A549 (cell line): ENCODE measurements at regions not wholly inside any gene's neighbourhood (a gene's known extent, or its start where the extent isn't known, plus 50 kb on each side); places are given as distances from the start of the nearest gene placed in this dataset.
"Not testable (repeated sequence)": the region's sequence is repeated elsewhere in the genome, so short reads cannot be mapped to it uniquely, and the experiment has no call there.

Experiments used
- ATAC-seq, 2 experiments: fragments of 200-7000 bp in 1 of 2; fragments of >200 bp in 1 of 2; cut with Nextera tagmentation in 1 of 2; cut with Tn5 transposase in 1 of 2; 3 replicates each; pipeline versions ENCODE4 v1.8.0 to v1.9.1; 2018 to 2020; ENCODE audit warnings: mild to moderate bottlenecking in 1 of 2, moderate library complexity in 1 of 2
- CTCF ChIA-PET: fragments of 300-600 bp; sonication (Branson Sonifier 250); formaldehyde crosslinking; extraction: SDS; loops from one replicate; lab custom pipeline; 2021; ENCODE audit warnings: antibody characterized with exemption, inconsistent platforms; lab: Yijun Ruan, JAX
- POLR2A ChIA-PET: fragments of 350-600 bp; formaldehyde crosslinking; extraction: SDS; loops from one replicate; lab custom pipeline; 2021; ENCODE audit warnings: antibody characterized with exemption, inconsistent platforms; lab: Yijun Ruan, JAX
- DNase-seq, 2 experiments: peaks; one replicate each; pipeline versions ENCODE4 v3.0.0 to v3.0.0-alpha.2; 2011 to 2016; ENCODE audit warnings: low read depth in 1 of 2, low spot score in 1 of 2
- FAIRE-seq: peaks from 2 replicates; lab custom pipeline; 2011; peaks lifted over from hg19 to GRCh38; lab: Jason Lieb, UNC
- H3K27ac ChIP-seq, 2 experiments: fragments of >200 bp; sonication (Bioruptor Twin); formaldehyde crosslinking; 3 replicates each; pipeline ENCODE4 v1.5.1; 2016 to 2017
- H3K4me1 ChIP-seq: fragments of >200 bp; sonication (Bioruptor Twin); formaldehyde crosslinking; 3 replicates; pipeline ENCODE4 v1.6.1; 2016
- H3K4me2 ChIP-seq: fragments of >200 bp; sonication (Bioruptor Twin); formaldehyde crosslinking; 3 replicates; pipeline ENCODE4 v1.6.1; 2016
- H3K4me3 ChIP-seq: fragments of >200 bp; sonication (Bioruptor Twin); formaldehyde crosslinking; 3 replicates; pipeline ENCODE4 v1.5.1; 2016
- H3K9me3 ChIP-seq: fragments of >200 bp; sonication (Bioruptor Twin); formaldehyde crosslinking; 3 replicates; pipeline ENCODE4 v1.6.1; 2016
- CBX2 ChIP-seq: fragments of 200-600 bp; sonication (generic); IDR thresholded peaks from 2 replicates; pipeline ENCODE4 v1.6.1; 2016; ENCODE audit warnings: low read depth, mild to moderate bottlenecking, borderline replicate concordance
- CEBPB ChIP-seq, 2 experiments: fragments of >200 bp in 1 of 2; sonication (Bioruptor Twin) in 1 of 2; formaldehyde crosslinking in 1 of 2; IDR thresholded peaks; 2 replicates each; pipeline ENCODE4 v1.6.1; 2012 to 2016
- EHF ChIP-seq: fragments of 250-450 bp; sonication (Bioruptor Pico); IDR thresholded peaks from 2 replicates; pipeline ENCODE4 v1.5.0; 2020; ENCODE audit warnings: mild to moderate bottlenecking
- EHMT2 ChIP-seq: fragments of 200-600 bp; sonication (generic); IDR thresholded peaks from 2 replicates; pipeline ENCODE4 v1.6.1; 2016; ENCODE audit warnings: antibody characterized with exemption, low read depth, mild to moderate bottlenecking, moderate library complexity
- EP300 ChIP-seq, 2 experiments: fragments of >200 bp; sonication (Bioruptor Twin); formaldehyde crosslinking; IDR thresholded peaks; 2 replicates in 1 of 2; 3 replicates in 1 of 2; pipeline ENCODE4 v1.6.1; 2016 to 2017
- ESRRA ChIP-seq: fragments of 150-350 bp; IDR thresholded peaks from 2 replicates; pipeline ENCODE4 v1.6.1; 2014; ENCODE audit warnings: mild to moderate bottlenecking, low read length, borderline replicate concordance
- HOXB13 ChIP-seq: fragments of 250-450 bp; sonication (Bioruptor Pico); IDR thresholded peaks from 2 replicates; pipeline ENCODE4 v1.5.0; 2020; ENCODE audit warnings: low read depth, mild to moderate bottlenecking, moderate library complexity
- JUNB ChIP-seq: fragments of >200 bp; sonication (Bioruptor Twin); formaldehyde crosslinking; IDR thresholded peaks from 2 replicates; pipeline ENCODE4 v1.6.1; 2016
- KDM1A ChIP-seq: fragments of 200-600 bp; sonication (generic); IDR thresholded peaks from 2 replicates; pipeline ENCODE4 v1.6.1; 2016; ENCODE audit warnings: low read depth, mild to moderate bottlenecking
- MYC ChIP-seq: IDR thresholded peaks from 2 replicates; pipeline ENCODE4 v1.6.1; 2012; ENCODE audit warnings: mild to moderate bottlenecking, inconsistent platforms, low read length, improper control_type of control experiment, borderline replicate concordance
- NPAS2 ChIP-seq: fragments of 250-450 bp; sonication (Bioruptor Pico); IDR thresholded peaks from 2 replicates; pipeline ENCODE4 v1.8.0; 2022; ENCODE audit warnings: mild to moderate bottlenecking, moderate library complexity, borderline replicate concordance
- NR3C1 ChIP-seq: fragments of >200 bp; sonication (Bioruptor Twin); formaldehyde crosslinking; IDR thresholded peaks from 3 replicates; pipeline ENCODE4 v1.6.1; 2017
- RAD21 ChIP-seq, 2 experiments: fragments of >200 bp in 1 of 2; sonication (Bioruptor Twin) in 1 of 2; formaldehyde crosslinking in 1 of 2; IDR thresholded peaks in 1 of 2; conservative IDR thresholded peaks in 1 of 2; 2 replicates in 1 of 2; 3 replicates in 1 of 2; pipeline ENCODE4 v1.6.1; 2012 to 2018; ENCODE audit warnings: inconsistent platforms in 1 of 2
- SREBF2 ChIP-seq: fragments of 450-650 bp; IDR thresholded peaks from 2 replicates; pipeline ENCODE4 v1.6.1; 2014; ENCODE audit warnings: mild to moderate bottlenecking, moderate library complexity
- TFCP2L1 ChIP-seq: fragments of 250-450 bp; sonication (Bioruptor Pico); IDR thresholded peaks from 2 replicates; pipeline ENCODE4 v1.5.0; 2021; ENCODE audit warnings: mild to moderate bottlenecking
- ZFP36 ChIP-seq: fragments of 450-650 bp; IDR thresholded peaks from 2 replicates; pipeline ENCODE4 v1.6.1; 2014; ENCODE audit warnings: borderline replicate concordance; ENCODE audit not compliant: partially characterized antibody
- ZSCAN20 ChIP-seq: fragments of 250-450 bp; sonication (Bioruptor Pico); IDR thresholded peaks from 2 replicates; pipeline ENCODE4 v1.8.0; 2022; ENCODE audit warnings: mild to moderate bottlenecking, moderate library complexity
- WGBS: methylation state at CpG from one replicate; pipeline ENCODE4 v1.1.6; 2017; ENCODE audit errors: missing lambda C conversion rate; 5-methylcytosine and 5-hydroxymethylcytosine counted together
- TF ChIP-seq, protein P1 (sequence below): fragments of >200 bp; sonication (Bioruptor Twin); formaldehyde crosslinking; IDR thresholded peaks from 3 replicates; pipeline ENCODE4 v1.6.1; 2016
- TF ChIP-seq, protein P2 (sequence below): fragments of 150-350 bp; IDR thresholded peaks from 2 replicates; pipeline ENCODE4 v1.6.1; 2014; ENCODE audit warnings: low read depth, mild to moderate bottlenecking, low read length

DNA sequence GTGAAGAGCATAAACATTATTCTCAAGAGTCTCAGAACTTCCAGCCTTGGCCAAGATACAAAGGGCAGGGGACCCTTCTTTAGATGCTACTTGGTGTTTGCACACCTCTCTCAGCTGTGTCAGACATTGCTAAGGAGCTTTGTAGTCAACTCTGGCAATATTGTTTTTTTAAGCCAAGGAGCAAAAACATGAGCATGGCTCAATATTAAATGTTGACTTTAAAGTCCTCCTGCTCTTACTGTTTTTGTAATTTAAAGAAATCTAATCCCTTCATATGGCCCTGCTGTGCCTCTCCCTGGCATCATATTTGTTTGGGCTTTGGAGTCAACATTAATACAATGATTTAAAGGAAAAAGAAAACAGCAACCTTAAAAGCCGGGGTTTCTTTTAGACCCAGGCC lies 67.9 kb upstream of the TMEM170B start:
- ATAC-seq (no peak), FAIRE-seq (no peak), DNase-seq (no peak)
- no peak overlapping the region for H3K27ac ChIP-seq
- CTCF ChIA-PET, result interaction anchor here (0.6 kb wide), 1 partner anchor 60 kb away, joined by 3 read pairs; no protein-coding TSS in a partner anchor
- H3K4me1 ChIP-seq, result no peaks in the 10 kb centered on the region
- 88% methylated on average over 1 of the region's 1 CpG for WGBS
- POLR2A ChIA-PET, result no interaction called here
- no peak for TF ChIP-seq ESRRA
- TF ChIP-seq TFCP2L1 (CRISPR knock-in tag), result no peak
- no peak for TF ChIP-seq EHMT2
- TF ChIP-seq HOXB13 (CRISPR knock-in tag), result no peak
- TF ChIP-seq EP300 (IDR thresholded peaks at IDR 0.05), result no peak
- no peak for TF ChIP-seq SREBF2
- TF ChIP-seq RAD21 (conservative IDR thresholded peaks at IDR 0.05 in 1 of 2, IDR thresholded peaks at IDR 0.05 in 1 of 2), result no peak
- no peak for TF ChIP-seq ZSCAN20 (CRISPR knock-in tag)
- no peak overlapping the region for H3K4me3 ChIP-seq
- H3K4me2 ChIP-seq, result no peak overlapping the region
- no peaks in the 10 kb centered on the region for H3K9me3 ChIP-seq

DNA sequence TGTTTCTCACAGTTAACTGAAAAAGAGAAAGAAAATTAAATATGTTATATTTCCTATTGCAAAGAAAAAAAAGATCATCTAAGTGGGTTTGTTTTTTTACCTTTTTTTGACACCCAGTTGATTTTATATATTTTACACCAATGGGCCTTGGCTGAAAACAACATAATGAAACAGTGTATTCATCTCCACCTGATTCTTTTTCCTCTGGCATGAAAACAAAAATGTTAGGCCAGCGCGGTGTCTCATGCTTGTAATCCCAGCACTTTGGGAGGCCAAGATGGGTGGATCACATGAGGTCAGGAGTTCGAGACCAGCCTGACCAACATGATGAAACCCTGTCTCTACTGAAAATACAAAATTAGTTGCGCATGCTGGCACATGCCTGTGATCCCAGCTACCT lies 69.3 kb upstream of the TMEM170B start:
- H3K4me2 ChIP-seq, CTCF ChIA-PET, H3K4me3 ChIP-seq, FAIRE-seq, H3K9me3 ChIP-seq, DNase-seq, H3K27ac ChIP-seq, H3K4me1 ChIP-seq, POLR2A ChIA-PET, ATAC-seq: not testable (repeated sequence)
- WGBS, result 53% methylated on average over 4 of the region's 4 CpGs

DNA sequence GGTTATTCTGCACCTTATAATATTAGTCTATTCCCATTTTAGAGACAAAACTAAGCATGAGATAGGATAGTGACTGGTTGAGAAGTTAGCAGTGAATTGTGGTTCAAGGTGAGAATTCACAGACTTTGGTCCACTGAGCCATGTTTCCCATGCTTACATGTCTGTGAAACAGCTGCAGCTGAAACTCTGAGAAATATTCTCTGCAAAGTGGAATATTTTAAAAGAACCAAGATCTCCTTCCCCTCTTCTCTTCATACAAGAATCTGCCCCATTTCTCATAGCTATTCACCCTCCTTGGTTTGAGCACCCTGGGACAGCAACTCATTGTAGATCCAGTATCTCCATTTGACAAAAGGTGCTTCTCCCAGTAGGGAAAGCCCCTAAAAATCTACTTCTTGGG lies 70.2 kb upstream of the TMEM170B start:
- H3K27ac ChIP-seq, result no peak overlapping the region
- CTCF ChIA-PET, result no interaction called here
- no peak overlapping the region for H3K4me3 ChIP-seq

DNA sequence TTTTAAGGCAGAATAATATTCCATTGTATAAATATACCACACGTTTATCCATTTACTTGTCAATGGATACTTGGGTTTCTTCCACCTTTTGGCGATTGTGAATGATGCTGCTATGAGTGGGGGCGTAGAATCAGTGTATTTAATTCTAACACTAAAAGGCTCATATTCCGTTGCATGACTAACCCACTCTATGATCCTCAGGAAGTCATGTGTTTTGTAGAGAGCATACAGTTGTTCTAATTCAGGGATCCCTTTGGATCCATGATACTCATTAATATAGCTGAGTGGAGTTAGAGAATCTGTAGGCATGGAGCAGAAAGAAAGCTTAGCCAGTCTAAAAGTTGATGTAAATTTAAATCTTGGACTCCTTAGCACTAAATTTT lies 74.2 kb upstream of the TMEM170B start:
- 87% methylated on average over 4 of the region's 4 CpGs for WGBS
- TF ChIP-seq NR3C1 (no peak), CBX2 (no peak), MYC (no peak), NPAS2 (CRISPR knock-in tag) (no peak), EHF (CRISPR knock-in tag) (no peak), ZFP36 (no peak), JUNB (no peak), KDM1A (no peak), CEBPB (IDR thresholded peaks at IDR 0.05) (no peak)
- TF ChIP-seq, protein P1, sequence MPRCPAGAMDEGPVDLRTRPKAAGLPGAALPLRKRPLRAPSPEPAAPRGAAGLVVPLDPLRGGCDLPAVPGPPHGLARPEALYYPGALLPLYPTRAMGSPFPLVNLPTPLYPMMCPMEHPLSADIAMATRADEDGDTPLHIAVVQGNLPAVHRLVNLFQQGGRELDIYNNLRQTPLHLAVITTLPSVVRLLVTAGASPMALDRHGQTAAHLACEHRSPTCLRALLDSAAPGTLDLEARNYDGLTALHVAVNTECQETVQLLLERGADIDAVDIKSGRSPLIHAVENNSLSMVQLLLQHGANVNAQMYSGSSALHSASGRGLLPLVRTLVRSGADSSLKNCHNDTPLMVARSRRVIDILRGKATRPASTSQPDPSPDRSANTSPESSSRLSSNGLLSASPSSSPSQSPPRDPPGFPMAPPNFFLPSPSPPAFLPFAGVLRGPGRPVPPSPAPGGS, result no peak
- TF ChIP-seq, protein P2, sequence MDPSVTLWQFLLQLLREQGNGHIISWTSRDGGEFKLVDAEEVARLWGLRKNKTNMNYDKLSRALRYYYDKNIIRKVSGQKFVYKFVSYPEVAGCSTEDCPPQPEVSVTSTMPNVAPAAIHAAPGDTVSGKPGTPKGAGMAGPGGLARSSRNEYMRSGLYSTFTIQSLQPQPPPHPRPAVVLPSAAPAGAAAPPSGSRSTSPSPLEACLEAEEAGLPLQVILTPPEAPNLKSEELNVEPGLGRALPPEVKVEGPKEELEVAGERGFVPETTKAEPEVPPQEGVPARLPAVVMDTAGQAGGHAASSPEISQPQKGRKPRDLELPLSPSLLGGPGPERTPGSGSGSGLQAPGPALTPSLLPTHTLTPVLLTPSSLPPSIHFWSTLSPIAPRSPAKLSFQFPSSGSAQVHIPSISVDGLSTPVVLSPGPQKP, result no peak
- ATAC-seq, result no peak
- H3K9me3 ChIP-seq, result no peaks in the 10 kb centered on the region
- DNase-seq, result no peak
- ChIA-PET POLR2A (no interaction called here), CTCF (interaction anchor here (0.8 kb wide), 1 partner anchor 33 kb away, joined by 3 read pairs; no protein-coding TSS in a partner anchor)
- H3K4me2 ChIP-seq, result no peak overlapping the region
- H3K4me3 ChIP-seq, result no peak overlapping the region
- H3K4me1 ChIP-seq, result no peaks in the 10 kb centered on the region
- FAIRE-seq, result no peak
- H3K27ac ChIP-seq, result no peak overlapping the region

More for the DNA sequence above, 70.2 kb upstream of the TMEM170B start:
- TF ChIP-seq TFCP2L1 (CRISPR knock-in tag) (no peak), JUNB (no peak)
- TF ChIP-seq, all 56 proteins: peak for 0
- DNase-seq (no peak), FAIRE-seq (no peak), ATAC-seq (no peak)
- Histone ChIP-seq H3K9me3 (no peaks in the 10 kb centered on the region), H3K4me1 (no peaks in the 10 kb centered on the region), H3K4me2 (no peak overlapping the region)
- POLR2A ChIA-PET, result no interaction called here
